COR-L47 (cell line): ENCODE measurements at regions not wholly inside any gene's neighbourhood (a gene's known extent, or its start where the extent isn't known, plus 50 kb on each side); places are given as distances from the start of the nearest gene placed in this dataset.

Experiments used
- DNase-seq: peaks from one replicate; lab custom pipeline; 2025; lab: John Stamatoyannopoulos, UW

DNA sequence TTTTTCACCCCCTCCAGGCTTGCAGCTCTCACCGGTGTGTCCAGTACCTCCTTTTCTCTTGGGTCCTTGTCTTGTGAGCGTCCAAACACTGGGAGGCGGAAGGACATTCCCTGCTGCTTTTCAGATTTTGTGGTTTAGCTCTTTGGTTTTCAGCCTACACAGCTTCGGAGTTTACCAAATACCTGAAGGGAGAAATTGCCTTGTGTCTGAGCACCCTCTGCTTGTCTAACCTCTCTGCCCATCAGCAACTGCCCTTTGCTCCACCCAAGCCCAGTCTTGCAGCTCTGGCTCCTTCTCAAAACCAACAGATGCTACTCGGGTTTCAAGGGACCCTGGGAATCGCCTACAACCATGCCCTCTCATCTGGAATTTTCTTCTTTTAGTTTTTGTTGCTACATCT is 519.1 kb upstream of the IGFBP3 start:
- DNase-seq = no peak

DNA sequence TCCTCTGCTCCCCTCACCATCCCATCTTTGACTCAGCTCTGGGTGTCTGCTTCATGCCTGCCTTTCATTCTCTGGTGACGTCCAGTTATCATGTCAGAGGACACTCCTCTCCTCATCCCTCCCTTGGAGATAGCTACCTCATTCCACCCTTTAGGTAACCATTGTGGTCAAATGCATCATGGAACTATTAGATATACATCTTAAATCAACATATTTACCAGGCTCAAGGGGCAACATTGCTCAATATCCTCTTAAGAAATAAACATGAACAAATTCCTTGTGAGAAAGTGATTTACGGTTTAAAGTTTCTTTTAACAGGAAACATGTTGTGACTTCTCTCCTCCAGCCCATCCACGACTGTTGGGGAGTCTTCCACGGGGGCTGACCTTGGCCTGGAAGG is 511.6 kb upstream of the IGFBP3 start:
- DNase-seq = no peak

DNA sequence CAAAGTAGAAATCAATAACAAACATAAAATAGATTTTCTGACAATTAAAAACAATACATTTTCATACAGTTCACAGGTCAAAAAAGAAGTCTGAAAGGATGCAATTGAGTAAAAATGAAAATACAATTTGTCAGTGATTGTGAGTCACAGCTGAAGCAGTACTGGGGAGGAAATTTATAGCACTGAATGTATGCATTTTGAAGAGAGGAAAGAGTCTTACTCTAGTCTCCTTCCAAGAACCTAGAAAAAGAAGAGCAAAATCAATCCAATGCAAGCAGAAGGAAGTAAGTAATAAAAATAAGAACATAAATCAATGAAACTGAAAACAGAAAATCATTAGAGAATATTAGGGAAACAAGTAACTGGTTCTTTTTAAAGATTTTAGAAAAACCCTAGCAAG is 507.2 kb upstream of the IGFBP3 start:
- no peak for DNase-seq

DNA sequence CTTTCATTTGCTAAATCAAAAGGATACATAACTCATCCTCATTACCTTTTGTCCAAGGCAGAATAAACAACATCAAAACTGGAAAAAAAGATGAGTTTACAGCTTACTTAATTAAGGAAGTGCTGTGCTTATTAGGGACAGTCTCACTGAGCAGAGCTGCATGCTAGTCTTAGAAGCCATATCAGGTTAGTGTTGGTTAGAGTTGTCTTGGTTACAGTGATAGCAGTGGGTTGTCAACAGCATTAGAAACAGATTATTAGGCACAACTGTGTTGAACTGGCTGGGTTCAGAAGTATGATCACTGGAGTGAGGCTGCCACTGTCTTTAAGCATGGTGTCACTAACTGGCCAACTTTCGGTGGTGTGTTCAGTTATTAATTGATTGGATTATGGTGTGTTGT is 503.9 kb upstream of the IGFBP3 start:
- DNase-seq = no peak

DNA sequence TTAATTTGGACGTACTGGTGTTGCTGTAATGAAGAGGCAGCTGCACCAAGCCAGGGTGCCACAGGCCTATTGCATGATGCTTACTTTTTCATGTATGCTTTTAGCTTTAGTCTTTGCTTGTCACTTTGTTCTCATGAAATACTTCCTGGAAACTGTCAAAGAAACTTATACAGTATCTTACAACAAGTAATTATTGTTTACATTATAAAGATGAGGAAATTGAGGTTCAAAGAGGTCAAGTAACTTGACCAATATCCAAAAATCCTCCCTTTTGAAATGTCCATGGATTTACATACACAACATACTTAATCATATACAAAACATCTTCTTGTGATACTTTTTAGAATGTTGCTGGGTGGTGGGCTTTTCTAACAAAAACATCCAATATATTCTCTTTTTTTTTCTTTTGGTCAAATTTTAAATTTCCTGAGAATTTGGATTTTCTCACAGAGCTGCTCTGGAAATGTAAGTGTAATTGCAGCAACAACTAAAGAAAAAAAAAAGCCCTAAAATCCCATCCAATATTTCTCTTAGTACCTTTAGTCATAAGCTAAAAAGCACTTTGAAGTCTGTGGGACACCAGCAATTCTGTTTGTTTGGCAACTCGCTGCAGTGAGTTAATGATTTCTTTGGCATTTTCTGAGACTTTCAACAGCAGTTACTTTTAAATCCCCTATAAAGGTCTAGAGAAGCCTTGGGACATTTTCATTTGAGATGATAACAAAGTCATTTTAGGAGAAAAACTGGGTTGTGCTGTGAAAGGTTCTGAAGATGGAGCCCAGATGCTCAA is 500.6 kb upstream of the IGFBP3 start:
- no peak for DNase-seq

DNA sequence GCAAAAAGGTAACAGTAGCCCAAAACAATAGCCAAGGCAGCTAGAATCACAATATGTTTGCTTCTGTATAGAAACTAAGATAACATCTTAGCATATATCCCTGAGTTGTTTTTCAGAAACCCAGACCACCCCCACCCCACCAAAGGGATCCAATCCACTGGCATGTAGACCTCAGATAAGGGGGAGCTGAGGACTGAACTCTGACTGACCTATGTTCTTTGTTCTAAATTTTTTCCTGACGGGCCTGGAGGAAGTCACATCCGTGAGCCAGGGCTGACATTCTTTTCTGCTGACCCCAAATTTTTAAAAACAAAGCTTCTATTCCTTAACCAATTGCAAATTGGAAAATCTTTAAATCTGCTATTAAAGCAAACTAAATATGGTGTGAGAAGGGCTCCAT is 493.9 kb upstream of the IGFBP3 start:
- no peak for DNase-seq

DNA sequence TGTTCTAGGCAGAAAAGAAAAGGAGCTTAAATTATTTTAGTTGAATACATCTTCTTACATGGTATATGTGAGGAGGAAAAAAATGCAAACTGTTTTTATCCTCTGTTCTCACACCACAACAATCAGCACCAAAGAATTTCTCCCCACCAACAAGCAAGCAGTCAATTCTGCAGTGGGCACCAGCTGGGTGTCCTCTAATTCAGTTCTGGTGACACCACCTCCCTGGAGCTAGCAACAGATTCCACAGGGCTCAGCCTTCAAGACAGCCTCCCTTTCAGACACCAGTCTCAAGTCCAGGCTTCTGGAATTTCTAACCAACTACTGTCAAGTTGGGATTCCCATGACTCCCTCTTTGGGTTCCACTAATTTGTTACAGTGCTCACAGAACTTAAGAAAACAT is 490.2 kb upstream of the IGFBP3 start:
- no peak for DNase-seq

DNA sequence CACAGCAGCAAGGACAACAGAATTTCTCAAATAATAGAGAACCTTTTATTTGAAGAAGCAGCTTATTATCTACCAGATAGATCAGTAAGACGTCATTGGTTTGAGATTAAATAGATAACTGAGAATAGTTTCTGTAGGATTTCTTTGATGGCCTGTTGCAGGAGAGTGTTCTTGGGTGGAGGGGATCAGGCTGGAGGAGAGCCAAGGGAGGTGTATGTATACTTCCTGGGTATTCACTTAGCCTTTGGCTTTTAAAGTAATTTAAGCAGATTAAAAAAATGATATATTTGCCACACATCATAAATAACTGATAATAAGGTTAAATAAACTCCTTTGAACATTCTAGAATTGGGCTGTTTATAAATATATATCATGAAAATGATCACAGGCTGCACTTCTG is 486.1 kb upstream of the IGFBP3 start:
- no peak for DNase-seq

DNA sequence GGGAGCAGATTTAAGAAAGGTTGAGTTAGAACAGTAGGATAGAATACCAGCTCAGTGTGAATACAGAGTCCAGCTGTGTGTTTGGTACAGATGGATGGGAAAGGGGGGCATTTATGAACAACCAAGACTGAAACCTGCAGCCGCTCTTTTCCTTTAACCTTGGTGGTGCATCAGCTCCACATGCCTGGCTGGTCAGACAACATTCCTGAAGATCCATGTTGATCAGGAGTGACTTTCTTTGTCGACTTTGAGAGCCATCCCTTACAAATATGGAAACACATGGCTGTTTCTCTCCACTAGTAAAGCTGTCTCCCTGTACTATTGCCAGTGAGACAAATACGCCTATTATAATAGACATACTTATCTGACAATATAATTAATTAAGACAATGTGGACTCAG is 476.5 kb upstream of the IGFBP3 start:
- no peak for DNase-seq

DNA sequence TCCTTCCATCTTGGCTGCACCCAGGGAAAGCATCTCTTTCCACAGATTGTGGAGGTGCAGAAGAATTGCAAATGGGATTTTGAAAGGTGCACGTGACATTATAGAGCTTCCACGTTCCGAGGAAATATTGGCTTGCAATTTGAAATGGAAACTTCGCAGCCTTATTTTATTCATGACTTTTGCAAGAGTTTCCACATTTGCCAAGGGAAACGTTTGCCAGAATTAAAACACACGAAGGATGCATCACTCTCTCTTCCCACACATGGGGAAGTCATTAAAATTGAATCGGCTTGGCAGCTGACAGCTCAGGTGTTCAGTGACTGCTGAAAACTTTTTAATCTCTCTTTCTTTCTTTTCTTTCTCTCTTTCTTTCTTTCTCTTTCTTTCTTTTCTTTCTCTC is 475.4 kb upstream of the IGFBP3 start:
- no peak for DNase-seq

DNA sequence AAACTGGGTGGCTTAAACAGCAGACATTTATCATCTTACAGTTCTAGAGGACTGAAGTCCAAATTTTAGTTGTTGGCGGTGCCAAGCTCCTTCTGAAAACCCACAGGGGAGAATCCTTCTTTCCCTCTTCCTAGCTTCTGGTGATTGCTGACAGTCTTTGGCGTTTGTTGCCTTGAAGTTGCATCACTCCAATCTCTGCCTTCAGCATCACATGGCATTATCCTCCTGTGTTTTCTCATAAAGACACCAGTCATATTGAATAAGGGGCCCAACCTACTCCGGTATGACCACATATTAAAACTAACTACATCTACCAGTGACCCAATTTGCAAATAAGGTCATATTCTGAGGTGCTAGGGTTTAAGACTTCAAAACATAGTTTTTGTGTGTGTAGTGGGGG is 472.1 kb upstream of the IGFBP3 start:
- no peak for DNase-seq

DNA sequence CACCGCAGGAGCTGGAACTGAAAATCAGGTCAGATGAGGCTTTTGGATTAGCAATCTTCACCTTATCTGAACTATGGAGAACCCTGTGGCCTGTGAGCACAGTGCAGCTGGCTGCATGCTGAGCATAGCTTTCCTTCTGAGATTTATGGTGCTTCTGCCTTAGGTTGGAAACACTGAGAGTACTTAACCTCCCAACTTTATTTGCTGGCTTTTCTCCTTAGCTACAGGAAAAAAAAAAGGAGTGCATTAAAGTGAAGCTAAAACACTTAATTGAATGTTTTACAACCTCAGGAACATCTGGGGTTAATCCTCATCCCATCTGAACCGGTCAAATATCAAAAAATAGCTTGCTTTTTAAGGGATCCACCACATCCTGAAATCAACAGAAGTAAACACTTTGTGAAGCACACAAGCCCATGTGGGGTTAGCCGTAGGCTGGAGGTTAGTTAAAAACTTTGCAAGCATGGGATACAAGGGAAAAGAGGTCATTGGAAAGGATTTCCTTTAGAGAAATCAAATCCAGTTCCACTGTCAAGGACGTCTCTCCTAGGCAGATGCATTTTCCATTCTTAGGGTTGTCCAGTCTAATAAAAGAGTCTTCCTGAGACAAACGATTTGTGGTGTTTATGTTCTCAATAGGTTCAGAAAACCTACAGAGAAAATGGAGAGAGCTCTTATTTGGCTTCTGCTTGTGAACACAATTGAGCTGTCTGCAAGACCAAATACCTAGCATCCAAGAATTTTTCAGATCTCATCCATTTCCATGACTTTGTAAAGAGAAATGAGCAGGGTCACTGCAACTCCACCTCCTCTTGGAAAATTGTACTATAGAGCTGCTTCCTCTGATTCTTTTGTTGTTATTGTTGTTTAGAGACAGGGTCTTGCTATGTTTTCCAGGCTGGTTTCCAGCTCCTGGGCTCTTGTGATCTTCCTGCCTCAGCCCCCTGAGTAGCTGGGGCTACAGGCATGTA is 470.4 kb upstream of the IGFBP3 start:
- no peak for DNase-seq

DNA sequence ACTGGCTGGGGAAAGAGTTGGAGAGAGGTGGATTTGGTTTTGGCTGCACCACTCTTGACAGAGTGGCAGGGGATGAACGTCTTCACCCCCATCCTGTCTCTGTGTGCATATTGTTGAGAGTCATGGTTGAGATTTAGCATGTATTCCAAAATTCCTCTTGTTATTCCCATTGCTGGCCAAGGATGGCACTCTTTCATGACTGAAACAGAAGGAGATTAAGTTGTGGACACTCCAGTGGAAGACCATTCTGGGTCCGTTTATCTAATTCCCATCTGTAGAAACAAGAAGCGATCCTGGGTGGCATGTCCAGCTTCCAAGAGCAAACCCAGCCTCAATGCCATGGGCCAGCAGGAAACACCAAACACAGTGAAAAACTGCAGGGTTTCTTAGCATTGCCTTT is 469.0 kb upstream of the IGFBP3 start:
- no peak for DNase-seq

DNA sequence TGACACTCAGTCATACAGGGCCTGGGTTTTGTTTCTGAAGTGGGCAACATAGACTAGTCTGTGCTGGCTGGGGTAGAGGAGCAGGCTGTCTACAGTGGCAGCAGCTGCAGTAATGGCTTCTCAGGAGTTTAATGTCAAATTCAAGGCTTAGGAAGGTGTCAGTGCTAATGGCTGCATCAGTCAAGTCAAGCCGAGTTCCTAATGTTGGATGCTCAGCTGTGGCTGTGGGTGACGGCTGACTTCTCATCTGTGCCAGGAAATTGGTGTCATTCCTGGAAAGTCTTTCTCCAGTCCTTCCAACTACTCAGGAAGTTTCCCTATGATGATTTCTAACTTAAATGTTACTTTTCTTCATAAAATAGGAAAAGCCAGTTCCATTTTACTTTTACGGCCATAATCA is 468.1 kb upstream of the IGFBP3 start:
- no peak for DNase-seq

DNA sequence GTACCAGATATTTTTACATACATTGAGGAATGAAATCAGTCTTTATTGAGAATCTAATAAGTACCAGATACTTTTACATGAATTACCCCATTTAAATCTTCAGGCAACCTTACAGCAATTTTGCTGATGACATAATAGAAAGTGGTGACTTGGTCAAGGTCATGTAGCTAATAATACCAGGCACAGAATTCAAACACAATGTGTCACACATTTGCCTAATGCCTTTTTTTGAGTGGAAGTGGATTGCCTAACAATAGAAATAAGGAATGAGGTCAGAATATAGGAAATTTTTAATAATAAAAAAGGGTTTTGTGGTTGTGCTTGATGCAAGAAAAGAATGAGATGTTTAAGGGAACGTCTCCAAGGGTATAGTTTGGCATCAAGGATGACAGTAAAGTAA is 466.6 kb upstream of the IGFBP3 start:
- DNase-seq = no peak

DNA sequence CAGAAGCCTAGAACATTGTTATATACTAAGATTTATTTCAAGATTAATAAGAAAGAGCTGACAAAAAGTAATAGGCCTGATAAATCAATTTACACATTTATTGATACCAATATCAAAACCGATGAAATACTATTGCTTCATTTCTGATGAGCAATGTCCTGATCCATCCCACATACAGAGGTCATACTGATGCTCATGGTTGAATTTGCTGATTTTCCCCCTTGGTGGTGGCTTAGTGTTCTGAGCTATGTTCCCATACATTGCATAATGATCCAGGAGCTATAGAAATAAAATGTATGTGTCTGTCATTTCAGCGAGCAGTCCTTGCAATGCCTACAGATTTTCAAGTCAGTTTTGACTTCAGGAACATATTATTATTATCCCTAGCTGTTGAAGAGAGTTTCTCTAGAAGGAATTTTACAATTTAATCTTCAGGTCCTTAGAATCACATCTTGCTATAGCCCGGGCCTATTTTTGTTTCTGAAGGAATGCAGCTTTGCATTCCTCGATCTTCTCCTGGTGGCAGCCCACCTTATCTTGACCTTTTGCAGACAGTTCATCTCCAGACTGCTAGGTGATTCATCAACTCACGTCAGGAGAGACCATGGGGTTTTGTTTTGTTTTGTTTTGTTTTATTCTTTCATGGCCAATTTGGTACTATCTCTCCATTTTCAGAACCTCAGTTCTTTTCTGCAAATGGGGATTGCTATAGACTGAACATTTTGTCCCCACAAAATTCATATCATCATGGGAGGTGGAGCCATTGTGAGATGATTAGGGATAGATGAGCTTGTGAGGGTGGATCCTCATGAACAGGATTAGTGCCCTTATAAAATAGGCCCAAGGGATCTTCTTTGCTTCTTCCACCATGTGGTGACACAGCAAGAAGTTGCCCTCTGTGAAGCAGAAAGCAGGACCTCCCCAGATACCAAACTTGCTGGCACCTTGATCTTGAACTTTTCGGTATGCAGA is 465.6 kb upstream of the IGFBP3 start:
- no peak for DNase-seq

DNA sequence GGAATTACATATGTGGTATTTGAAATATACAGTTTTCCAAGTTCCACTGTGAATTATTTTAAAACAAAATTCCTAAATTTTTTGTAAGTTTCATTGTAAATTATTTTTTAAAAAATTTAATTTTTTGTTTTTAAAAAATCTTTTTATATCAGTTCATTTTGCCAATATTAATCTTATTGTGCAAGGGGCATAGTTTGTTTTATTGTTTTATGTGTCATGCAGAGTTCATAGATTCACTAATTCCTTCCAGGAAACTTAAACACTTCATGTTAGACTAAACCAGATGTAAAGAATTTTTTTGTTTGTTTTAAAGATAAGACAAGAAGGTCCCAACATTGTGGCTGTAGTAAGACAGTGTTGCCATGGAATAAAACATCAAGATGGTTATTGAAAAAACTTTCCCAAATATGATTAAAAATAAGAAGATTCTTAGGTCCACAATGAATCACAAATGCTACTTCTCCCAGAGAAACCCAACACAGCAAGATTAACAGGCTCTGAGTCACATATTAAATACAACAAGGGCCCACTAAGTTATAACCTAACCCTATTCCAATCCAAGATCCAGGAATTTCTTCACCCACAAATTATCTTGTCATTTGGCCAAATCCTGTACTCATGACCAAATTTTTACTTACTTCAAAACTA is 464.7 kb upstream of the IGFBP3 start:
- DNase-seq = no peak

DNA sequence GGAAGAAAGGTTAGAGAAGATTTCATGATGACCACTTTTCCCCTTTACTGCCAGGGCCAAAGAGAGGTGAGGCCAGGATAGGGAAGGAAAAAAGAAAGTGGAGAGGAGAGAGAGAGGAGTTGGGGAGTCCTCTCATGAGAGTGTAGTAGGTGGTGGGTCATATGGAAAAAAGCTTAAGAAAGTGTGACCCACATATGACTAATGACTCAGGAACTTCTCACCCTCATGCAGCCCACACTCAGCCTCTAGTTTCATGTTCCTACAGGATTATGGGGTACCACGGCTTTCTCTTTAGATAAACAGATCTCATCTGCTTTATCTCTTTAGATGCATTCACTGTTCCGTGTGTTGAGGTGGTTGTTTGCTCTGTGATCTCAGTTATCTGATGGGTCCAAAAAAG is 462.5 kb upstream of the IGFBP3 start:
- no peak for DNase-seq

DNA sequence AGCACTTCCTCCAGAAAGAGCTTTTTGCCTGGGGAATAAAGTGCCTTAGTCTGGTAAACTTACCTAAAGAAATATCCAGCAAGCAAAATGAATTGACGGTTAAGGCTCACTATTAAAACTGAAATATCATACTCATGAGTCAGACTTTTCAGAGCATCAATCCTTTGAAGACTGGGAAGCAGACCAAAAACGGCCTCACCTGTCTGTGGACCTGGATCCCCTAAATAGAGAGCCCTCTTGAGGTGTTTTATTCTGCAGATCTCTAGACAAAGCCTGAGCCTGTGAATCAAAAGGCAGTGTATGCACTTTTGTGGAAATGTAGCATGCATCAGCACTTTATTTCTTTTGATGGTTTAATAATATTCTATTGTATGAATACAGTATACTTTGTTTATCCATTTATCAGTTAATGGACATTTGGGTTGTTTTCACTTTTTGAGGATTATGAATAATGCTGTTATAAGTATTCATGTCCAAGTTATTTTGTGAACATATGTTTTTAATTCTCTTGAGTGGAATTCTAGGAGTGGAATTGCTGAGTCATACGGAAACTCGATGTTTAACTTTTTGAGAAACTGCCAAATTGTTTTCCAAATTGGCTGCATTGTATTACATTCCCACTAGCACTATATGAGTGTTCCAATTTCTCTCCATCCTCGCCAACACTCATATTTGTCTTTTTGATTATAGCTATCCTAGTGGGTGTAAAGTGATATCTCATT is 449.0 kb upstream of the IGFBP3 start:
- DNase-seq = no peak

DNA sequence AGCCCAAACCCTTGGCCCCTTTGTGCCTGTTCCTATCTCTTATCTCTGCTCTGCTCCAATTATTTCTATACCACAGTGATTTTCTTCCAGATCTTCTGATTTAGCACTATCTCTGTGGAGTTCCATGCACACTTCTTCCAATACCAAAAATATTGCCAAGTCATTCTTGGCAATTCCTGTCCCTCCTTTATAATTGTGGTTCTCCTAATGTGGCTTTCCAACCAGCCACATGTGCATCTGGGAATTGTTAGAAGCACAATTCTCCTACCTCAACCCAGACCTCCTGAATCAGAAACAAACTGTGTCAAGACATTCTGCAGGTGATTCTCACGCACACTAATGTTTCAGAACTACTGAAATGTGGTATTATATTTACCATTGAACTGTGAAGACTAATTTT is 447.8 kb upstream of the IGFBP3 start:
- DNase-seq = no peak

DNA sequence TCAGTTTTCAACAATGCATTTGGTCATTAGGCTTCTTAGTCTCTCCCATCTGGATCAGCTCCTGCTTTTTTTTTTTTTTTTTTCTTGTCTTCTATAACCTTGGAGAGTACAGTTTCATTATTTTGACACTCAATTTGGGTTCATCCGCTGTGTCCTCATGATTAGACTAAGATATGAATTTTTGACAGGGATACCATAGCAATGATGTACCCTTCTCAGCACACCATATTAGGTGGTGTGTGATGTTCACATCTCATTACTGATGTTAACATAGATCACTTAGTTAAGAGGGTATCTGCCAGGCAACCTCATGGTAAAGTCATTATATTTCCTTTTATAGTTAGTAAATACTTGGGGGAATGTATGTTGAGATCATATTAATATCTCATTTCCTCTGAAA is 445.5 kb upstream of the IGFBP3 start:
- no peak for DNase-seq
